ENCODE measurements at regions not wholly inside any gene's neighbourhood (a gene's known extent, or its start where the extent isn't known, plus 50 kb on each side); places are given as distances from the start of the nearest gene placed in this dataset.
"Not testable (repeated sequence)": the region's sequence is repeated elsewhere in the genome, so short reads cannot be mapped to it uniquely, and the experiment has no call there.

GRCh38 chr5:4019009-4019769 lies 423.6 kb downstream of the IRX1 start:
- DNase-seq (ENCODE audit: low spot score), result no peak

- no peak for DNase-seq (ENCODE audit: low spot score)
Observed at GRCh38 chr5:4019841-4020240, 424.2 kb downstream of the IRX1 start.

- DNase-seq (ENCODE audit: low spot score), result no peak
Observed at GRCh38 chr5:4020400-4020799, 424.8 kb downstream of the IRX1 start.

GRCh38 chr5:4022056-4022670 lies 426.5 kb downstream of the IRX1 start:
- no peak for DNase-seq (ENCODE audit: low spot score)

- DNase-seq (ENCODE audit: low spot score), result no peak
Observed at GRCh38 chr5:4023091-4023752, 427.6 kb downstream of the IRX1 start.

GRCh38 chr5:4023753-4024335 lies 428.2 kb downstream of the IRX1 start:
- no peak for DNase-seq (ENCODE audit: low spot score)

GRCh38 chr5:4027088-4027734 lies 431.6 kb downstream of the IRX1 start:
- no peak for DNase-seq (ENCODE audit: low spot score)

GRCh38 chr5:4028384-4028783 lies 432.8 kb downstream of the IRX1 start:
- DNase-seq (ENCODE audit: low spot score), result no peak

- not testable (repeated sequence) for DNase-seq (ENCODE audit: low spot score)
Observed at GRCh38 chr5:4033546-4033945, 437.9 kb downstream of the IRX1 start.

GRCh38 chr5:4036861-4037260 lies 441.2 kb downstream of the IRX1 start:
- DNase-seq (ENCODE audit: low spot score), result no peak

- DNase-seq (ENCODE audit: low spot score), result no peak
Observed at GRCh38 chr5:4038994-4039393, 443.4 kb downstream of the IRX1 start.

- DNase-seq (ENCODE audit: low spot score), result no peak
Observed at GRCh38 chr5:4042311-4042710, 446.7 kb downstream of the IRX1 start.

- no peak for DNase-seq (ENCODE audit: low spot score)
Observed at GRCh38 chr5:4043135-4043534, 447.5 kb downstream of the IRX1 start.

GRCh38 chr5:4044881-4045280 lies 449.2 kb downstream of the IRX1 start:
- no peak for DNase-seq (ENCODE audit: low spot score)

GRCh38 chr5:4048398-4048797 lies 452.8 kb downstream of the IRX1 start:
- no peak for DNase-seq (ENCODE audit: low spot score)

GRCh38 chr5:4050203-4050602 lies 454.6 kb downstream of the IRX1 start:
- no peak for DNase-seq (ENCODE audit: low spot score)

- no peak for DNase-seq (ENCODE audit: low spot score)
Observed at GRCh38 chr5:4053136-4053535, 457.5 kb downstream of the IRX1 start.

GRCh38 chr5:4054092-4054491 lies 458.5 kb downstream of the IRX1 start:
- no peak for DNase-seq (ENCODE audit: low spot score)

GRCh38 chr5:4058899-4059298 lies 463.3 kb downstream of the IRX1 start:
- no peak for DNase-seq (ENCODE audit: low spot score)

GRCh38 chr5:4065472-4066320 lies 470.1 kb downstream of the IRX1 start:
- DNase-seq (ENCODE audit: low spot score), result no peak

GRCh38 chr5:4068171-4068570 lies 472.5 kb downstream of the IRX1 start:
- no peak for DNase-seq (ENCODE audit: low spot score)

GRCh38 chr5:4078544-4078943 lies 482.9 kb downstream of the IRX1 start:
- no peak for DNase-seq (ENCODE audit: low spot score)

Measured in D341Med (cell line).